ENCODE measurements at regions not wholly inside any gene's neighbourhood (a gene's known extent, or its start where the extent isn't known, plus 50 kb on each side); places are given as distances from the start of the nearest gene placed in this dataset.

GRCh38 chr7:420142-421093, 99.2 kb downstream of the PDGFA start:
- H3K4me1 ChIP-seq: no peaks in the 10 kb centered on the region
- no peaks in the 10 kb centered on the region for H3K36me3 ChIP-seq
- peak; percentile 45 for DNase-seq
- peaks cover 4 to 24% (median 22%) of the 10 kb centered on the region in 8 donors for H3K9me3 ChIP-seq
- H3K27me3 ChIP-seq (replicated peaks in 1 of 7): peaks cover 0 to 3% (median 0%) of the 10 kb centered on the region in 7 donors
- TF ChIP-seq CTCF (IDR thresholded peaks at IDR 0.05 in 8 of 11, conservative IDR thresholded peaks at IDR 0.05 in 3 of 11) (no peak), POLR2A (IDR thresholded peaks at IDR 0.05) (no peak), POLR2AphosphoS5 (IDR thresholded peaks at IDR 0.05) (no peak)
- intact Hi-C loops (cut with DNase I; ENCODE audit: low total_unique reads): no loop called here
- WGBS, 5 donors: 83 to 89% (median 84%) methylated on average over 11 to 20 of the region's 20 CpGs
- no peak overlapping the region for H3K4me3 ChIP-seq
- no peak overlapping the region for H3K27ac ChIP-seq

- WGBS, 5 donors: 72 to 77% (median 74%) methylated on average over 55 to 57 of the region's 57 CpGs
- Histone ChIP-seq H3K27me3 (replicated peaks in 1 of 7) (peaks cover 0 to 3% (median 0%) of the 10 kb centered on the region in 7 donors), H3K4me1 (no peaks in the 10 kb centered on the region), H3K27ac (no peak overlapping the region), H3K4me3 (no peak overlapping the region), H3K36me3 (no peaks in the 10 kb centered on the region), H3K9me3 (peaks cover 4 to 24% (median 22%) of the 10 kb centered on the region in 8 donors)
- peak; percentile 52 for DNase-seq
- no peak for TF ChIP-seq POLR2AphosphoS5 (IDR thresholded peaks at IDR 0.05)
- TF ChIP-seq POLR2A (IDR thresholded peaks at IDR 0.05): no peak
- TF ChIP-seq CTCF (IDR thresholded peaks at IDR 0.05 in 8 of 11, conservative IDR thresholded peaks at IDR 0.05 in 3 of 11): no peak
- intact Hi-C loops (cut with DNase I; ENCODE audit: low total_unique reads): no loop called here
These were observed 98.3 kb downstream of the PDGFA start for GRCh38 chr7:421136-421991.

GRCh38 chr7:422191-422885, 97.3 kb downstream of the PDGFA start:
- intact Hi-C loops (cut with DNase I; ENCODE audit: low total_unique reads): no loop called here
- H3K4me1 ChIP-seq: no peaks in the 10 kb centered on the region
- DNase-seq: peak; percentile 39
- peaks cover 0 to 3% (median 0%) of the 10 kb centered on the region in 7 donors for H3K27me3 ChIP-seq (replicated peaks in 1 of 7)
- no peak overlapping the region for H3K4me3 ChIP-seq
- WGBS, 5 donors: 81 to 93% (median 87%) methylated on average over 17 to 33 of the region's 33 CpGs
- no peaks in the 10 kb centered on the region for H3K36me3 ChIP-seq
- peaks cover 4 to 17% (median 17%) of the 10 kb centered on the region in 8 donors for H3K9me3 ChIP-seq
- TF ChIP-seq POLR2AphosphoS5 (IDR thresholded peaks at IDR 0.05) (no peak), POLR2A (IDR thresholded peaks at IDR 0.05) (no peak), CTCF (IDR thresholded peaks at IDR 0.05 in 8 of 11, conservative IDR thresholded peaks at IDR 0.05 in 3 of 11) (no peak)
- no peak overlapping the region for H3K27ac ChIP-seq
